ENCODE measurements at regions not wholly inside any gene's neighbourhood (a gene's known extent, or its start where the extent isn't known, plus 50 kb on each side); places are given as distances from the start of the nearest gene placed in this dataset.

DNA sequence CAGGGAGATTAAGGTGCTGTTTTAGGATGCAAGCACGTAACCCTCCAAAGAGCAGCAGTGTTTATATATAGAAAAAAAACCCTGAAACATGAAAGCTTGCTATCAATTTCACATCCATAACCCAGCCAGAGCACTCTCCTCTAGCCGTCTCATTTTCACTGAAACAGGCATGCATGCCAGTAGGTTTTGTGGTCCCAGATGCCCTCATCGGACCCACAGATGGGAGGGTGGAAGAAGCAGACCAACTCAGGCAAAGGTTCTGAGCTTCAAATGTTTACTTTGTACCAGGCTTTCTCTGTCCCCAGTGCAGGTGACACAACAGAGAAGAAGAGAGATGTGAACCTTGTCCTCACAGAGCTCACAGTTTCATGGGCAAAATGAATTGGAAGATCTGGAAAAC, 127.4 kb upstream of the ATP10B start:
- TF ChIP-seq, protein P1, sequence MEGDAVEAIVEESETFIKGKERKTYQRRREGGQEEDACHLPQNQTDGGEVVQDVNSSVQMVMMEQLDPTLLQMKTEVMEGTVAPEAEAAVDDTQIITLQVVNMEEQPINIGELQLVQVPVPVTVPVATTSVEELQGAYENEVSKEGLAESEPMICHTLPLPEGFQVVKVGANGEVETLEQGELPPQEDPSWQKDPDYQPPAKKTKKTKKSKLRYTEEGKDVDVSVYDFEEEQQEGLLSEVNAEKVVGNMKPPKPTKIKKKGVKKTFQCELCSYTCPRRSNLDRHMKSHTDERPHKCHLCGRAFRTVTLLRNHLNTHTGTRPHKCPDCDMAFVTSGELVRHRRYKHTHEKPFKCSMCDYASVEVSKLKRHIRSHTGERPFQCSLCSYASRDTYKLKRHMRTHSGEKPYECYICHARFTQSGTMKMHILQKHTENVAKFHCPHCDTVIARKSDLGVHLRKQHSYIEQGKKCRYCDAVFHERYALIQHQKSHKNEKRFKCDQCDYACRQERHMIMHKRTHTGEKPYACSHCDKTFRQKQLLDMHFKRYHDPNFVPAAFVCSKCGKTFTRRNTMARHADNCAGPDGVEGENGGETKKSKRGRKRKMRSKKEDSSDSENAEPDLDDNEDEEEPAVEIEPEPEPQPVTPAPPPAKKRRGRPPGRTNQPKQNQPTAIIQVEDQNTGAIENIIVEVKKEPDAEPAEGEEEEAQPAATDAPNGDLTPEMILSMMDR (IDR thresholded peaks at IDR 0.05), result no peak
- TF ChIP-seq ZFX (IDR thresholded peaks at IDR 0.05; ENCODE audit: borderline replicate concordance), result no peak

Measured in 22Rv1 (cell line).